ENCODE measurements at regions not wholly inside any gene's neighbourhood (a gene's known extent, or its start where the extent isn't known, plus 50 kb on each side); places are given as distances from the start of the nearest gene placed in this dataset.

DNA sequence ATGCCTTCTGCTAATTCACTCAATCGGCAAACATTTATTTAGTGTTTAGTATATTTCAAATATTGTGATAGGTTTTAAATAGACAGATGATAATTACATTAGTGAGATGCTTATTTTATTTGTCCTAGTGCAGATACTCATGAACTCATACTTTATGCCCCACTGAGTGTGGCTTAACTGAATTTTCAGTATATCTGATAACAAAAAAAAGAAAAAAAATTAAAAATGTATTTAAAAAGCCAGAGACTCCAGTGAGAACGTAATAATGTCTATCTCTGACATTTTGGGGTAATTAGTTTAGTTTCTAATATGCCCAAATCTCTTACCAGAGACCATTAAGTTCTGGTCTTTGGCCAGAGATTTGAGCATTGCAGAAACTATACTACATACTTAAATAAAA, 332.6 kb upstream of the CHORDC1 start:
- TF ChIP-seq, protein P1, sequence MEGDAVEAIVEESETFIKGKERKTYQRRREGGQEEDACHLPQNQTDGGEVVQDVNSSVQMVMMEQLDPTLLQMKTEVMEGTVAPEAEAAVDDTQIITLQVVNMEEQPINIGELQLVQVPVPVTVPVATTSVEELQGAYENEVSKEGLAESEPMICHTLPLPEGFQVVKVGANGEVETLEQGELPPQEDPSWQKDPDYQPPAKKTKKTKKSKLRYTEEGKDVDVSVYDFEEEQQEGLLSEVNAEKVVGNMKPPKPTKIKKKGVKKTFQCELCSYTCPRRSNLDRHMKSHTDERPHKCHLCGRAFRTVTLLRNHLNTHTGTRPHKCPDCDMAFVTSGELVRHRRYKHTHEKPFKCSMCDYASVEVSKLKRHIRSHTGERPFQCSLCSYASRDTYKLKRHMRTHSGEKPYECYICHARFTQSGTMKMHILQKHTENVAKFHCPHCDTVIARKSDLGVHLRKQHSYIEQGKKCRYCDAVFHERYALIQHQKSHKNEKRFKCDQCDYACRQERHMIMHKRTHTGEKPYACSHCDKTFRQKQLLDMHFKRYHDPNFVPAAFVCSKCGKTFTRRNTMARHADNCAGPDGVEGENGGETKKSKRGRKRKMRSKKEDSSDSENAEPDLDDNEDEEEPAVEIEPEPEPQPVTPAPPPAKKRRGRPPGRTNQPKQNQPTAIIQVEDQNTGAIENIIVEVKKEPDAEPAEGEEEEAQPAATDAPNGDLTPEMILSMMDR (IDR thresholded peaks at IDR 0.05), result no peak
- no peak for TF ChIP-seq POLR2A (IDR thresholded peaks at IDR 0.05)
